Head of caudate nucleus (tissue), 42 donors: ENCODE measurements at regions not wholly inside any gene's neighbourhood (a gene's known extent, or its start where the extent isn't known, plus 50 kb on each side); places are given as distances from the start of the nearest gene placed in this dataset.
"Not testable (repeated sequence)": the region's sequence is repeated elsewhere in the genome, so short reads cannot be mapped to it uniquely, and the experiment has no call there.

Experiments used
- DNase-seq, 42 donors: peaks; one replicate each; pipeline versions ENCODE4 v3.0.0 to v3.0.0-alpha.2; 2020 to 2021; ENCODE audit warnings: mixed read lengths in 7 of 42
- intact Hi-C: fragments of 100-400 bp; cut with DNase I; formaldehyde crosslinking; loops from one replicate; pipeline ENCODE4 v1.15.0; 2022

- DNase-seq = no peak
- intact Hi-C loops = no loop called here
These were observed 1470.6 kb downstream of the MAT2B start for GRCh38 chr5:164975986-164976385.

GRCh38 chr5:164980480-164980879 is 1475.1 kb downstream of the MAT2B start:
- intact Hi-C loops = no loop called here
- no peak for DNase-seq

- intact Hi-C loops = no loop called here
- no peak for DNase-seq
These were observed 1492.7 kb downstream of the MAT2B start for GRCh38 chr5:164998142-164998541.

- DNase-seq = no peak
- intact Hi-C loops = no loop called here
These were observed 1493.2 kb downstream of the MAT2B start for GRCh38 chr5:164998590-164998989.

GRCh38 chr5:165000479-165001190 is 1495.2 kb downstream of the MAT2B start:
- intact Hi-C loops = no loop called here
- no peak for DNase-seq

GRCh38 chr5:165003283-165003682 is 1497.9 kb downstream of the MAT2B start:
- intact Hi-C loops = no loop called here
- DNase-seq = no peak

GRCh38 chr5:165004175-165004574 is 1498.8 kb downstream of the MAT2B start:
- intact Hi-C loops = no loop called here
- no peak for DNase-seq

- DNase-seq = no peak
- intact Hi-C loops = no loop called here
These were observed 1509.0 kb downstream of the MAT2B start for GRCh38 chr5:165014439-165014838.

- intact Hi-C loops = no loop called here
- no peak for DNase-seq
These were observed 1509.7 kb downstream of the MAT2B start for GRCh38 chr5:165015126-165015525.

- intact Hi-C loops = no loop called here
These were observed 1510.1 kb downstream of the MAT2B start for GRCh38 chr5:165015547-165015946.

GRCh38 chr5:165026971-165027370 is 1521.6 kb downstream of the MAT2B start:
- intact Hi-C loops = no loop called here
- DNase-seq = no peak

More at GRCh38 chr5:165015547-165015946, 1510.1 kb downstream of the MAT2B start:
- DNase-seq = no peak

GRCh38 chr5:165028356-165028755 is 1522.9 kb downstream of the MAT2B start:
- intact Hi-C loops = no loop called here
- DNase-seq = no peak

GRCh38 chr5:165029099-165029870 is 1523.9 kb downstream of the MAT2B start:
- intact Hi-C loops = no loop called here
- no peak for DNase-seq

GRCh38 chr5:165030971-165031370 is 1525.6 kb downstream of the MAT2B start:
- intact Hi-C loops = no loop called here
- DNase-seq = no peak

GRCh38 chr5:165031371-165031770 is 1526.0 kb downstream of the MAT2B start:
- intact Hi-C loops = no loop called here
- no peak for DNase-seq

GRCh38 chr5:165035520-165035919 is 1530.1 kb downstream of the MAT2B start:
- DNase-seq = no peak
- intact Hi-C loops = no loop called here

GRCh38 chr5:165039748-165040147 is 1534.3 kb downstream of the MAT2B start:
- DNase-seq = no peak
- intact Hi-C loops = no loop called here

- DNase-seq, intact Hi-C loops: not testable (repeated sequence)
These were observed 1540.5 kb downstream of the MAT2B start for GRCh38 chr5:165045941-165046340.

- DNase-seq = peak in 1 of 42 donors; percentile 17
- intact Hi-C loops = no loop called here
These were observed 1550.1 kb downstream of the MAT2B start for GRCh38 chr5:165055476-165055875.

- intact Hi-C loops = no loop called here
- DNase-seq = no peak
These were observed 1551.7 kb downstream of the MAT2B start for GRCh38 chr5:165057145-165057544.
